ENCODE measurements at regions not wholly inside any gene's neighbourhood (a gene's known extent, or its start where the extent isn't known, plus 50 kb on each side); places are given as distances from the start of the nearest gene placed in this dataset.

DNA sequence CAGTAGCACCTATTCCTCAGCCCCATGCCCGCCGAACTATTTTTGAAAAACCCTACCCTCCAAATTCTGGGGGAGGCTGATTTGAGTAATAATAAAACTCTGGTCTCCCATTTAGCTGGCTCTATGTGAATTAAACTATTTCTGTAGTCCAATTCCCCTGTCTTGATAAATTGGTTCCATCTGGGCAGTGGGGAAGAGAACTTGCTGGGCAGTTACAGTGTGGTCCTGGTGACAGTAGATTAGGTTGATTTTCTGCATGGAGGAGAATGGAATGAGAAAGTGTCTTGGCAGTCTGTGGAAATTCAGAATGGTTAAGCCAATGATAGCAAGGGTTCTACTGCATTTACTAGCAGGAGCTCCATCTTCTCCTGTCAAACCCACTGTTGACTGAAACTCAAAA lies 95.0 kb downstream of the SPP2 start:
- TF ChIP-seq POLR2A (IDR thresholded peaks at IDR 0.05) = no peak
- TF ChIP-seq EP300 (IDR thresholded peaks at IDR 0.05) = no peak
- TF ChIP-seq, protein P1, sequence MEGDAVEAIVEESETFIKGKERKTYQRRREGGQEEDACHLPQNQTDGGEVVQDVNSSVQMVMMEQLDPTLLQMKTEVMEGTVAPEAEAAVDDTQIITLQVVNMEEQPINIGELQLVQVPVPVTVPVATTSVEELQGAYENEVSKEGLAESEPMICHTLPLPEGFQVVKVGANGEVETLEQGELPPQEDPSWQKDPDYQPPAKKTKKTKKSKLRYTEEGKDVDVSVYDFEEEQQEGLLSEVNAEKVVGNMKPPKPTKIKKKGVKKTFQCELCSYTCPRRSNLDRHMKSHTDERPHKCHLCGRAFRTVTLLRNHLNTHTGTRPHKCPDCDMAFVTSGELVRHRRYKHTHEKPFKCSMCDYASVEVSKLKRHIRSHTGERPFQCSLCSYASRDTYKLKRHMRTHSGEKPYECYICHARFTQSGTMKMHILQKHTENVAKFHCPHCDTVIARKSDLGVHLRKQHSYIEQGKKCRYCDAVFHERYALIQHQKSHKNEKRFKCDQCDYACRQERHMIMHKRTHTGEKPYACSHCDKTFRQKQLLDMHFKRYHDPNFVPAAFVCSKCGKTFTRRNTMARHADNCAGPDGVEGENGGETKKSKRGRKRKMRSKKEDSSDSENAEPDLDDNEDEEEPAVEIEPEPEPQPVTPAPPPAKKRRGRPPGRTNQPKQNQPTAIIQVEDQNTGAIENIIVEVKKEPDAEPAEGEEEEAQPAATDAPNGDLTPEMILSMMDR (IDR thresholded peaks at IDR 0.05) = no peak

DNA sequence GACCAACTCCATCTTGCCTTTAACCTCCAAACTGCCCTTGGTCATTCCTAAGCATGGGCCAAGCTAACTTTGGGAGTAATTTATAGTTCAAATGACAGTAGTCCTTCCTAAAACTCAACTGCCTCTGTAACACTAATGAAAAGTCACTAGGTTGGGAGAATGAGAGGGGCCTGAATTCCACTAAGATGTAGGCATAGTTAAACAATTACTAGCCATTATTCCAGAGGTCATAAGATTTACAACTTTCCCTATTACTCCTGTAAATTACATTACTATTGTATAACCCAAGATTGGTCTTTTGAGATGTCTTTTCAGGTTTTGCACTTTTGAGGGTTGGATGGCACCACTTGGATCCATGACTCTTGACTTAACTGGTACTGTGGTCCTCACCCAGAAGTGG lies 94.6 kb downstream of the SPP2 start:
- no peaks in the 10 kb centered on the region for H3K9me3 ChIP-seq
- peaks cover 0 to 7% (median 0%) of the 10 kb centered on the region in 4 donors for H3K4me1 ChIP-seq
- no peaks in the 10 kb centered on the region for H3K36me3 ChIP-seq
- TF ChIP-seq, protein P1 (IDR thresholded peaks at IDR 0.05) = no peak
- TF ChIP-seq POLR2A (IDR thresholded peaks at IDR 0.05) (no peak), EP300 (IDR thresholded peaks at IDR 0.05) (no peak)
- H3K27me3 ChIP-seq = no peaks in the 10 kb centered on the region
- H3K27ac ChIP-seq = no peak overlapping the region
- DNase-seq (ENCODE audit: low spot score in 2 of 2) = no peak
- no peak overlapping the region for H3K4me3 ChIP-seq

More for the DNA sequence above, 95.0 kb downstream of the SPP2 start:
- Histone ChIP-seq H3K4me1 (peaks cover 0 to 7% (median 0%) of the 10 kb centered on the region in 4 donors), H3K27ac (no peak overlapping the region), H3K27me3 (no peaks in the 10 kb centered on the region), H3K9me3 (no peaks in the 10 kb centered on the region), H3K4me3 (no peak overlapping the region), H3K36me3 (no peaks in the 10 kb centered on the region)
- DNase-seq (ENCODE audit: low spot score in 2 of 2) = no peak
- 74 to 97% methylated on average over 2 of the region's 2 CpGs for WGBS, 2 donors

DNA sequence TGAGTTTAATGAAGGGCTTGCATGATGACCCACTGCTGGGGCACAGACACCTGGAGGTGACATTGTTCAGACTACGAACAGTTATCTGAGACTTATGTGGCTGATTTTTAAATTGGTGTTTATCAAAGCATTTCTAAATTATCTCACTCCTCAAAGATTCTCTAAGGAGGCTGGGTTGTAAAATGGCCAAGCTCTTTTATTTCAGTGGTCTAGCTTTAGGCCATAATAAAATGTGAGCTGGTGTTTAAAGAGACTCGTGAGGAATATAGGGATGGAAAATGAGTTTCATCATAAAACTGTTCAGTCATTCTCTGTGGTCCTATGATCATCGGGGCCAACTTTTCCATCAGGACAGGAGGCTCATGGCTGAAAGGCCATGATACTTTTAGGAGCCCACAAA lies 93.4 kb downstream of the SPP2 start:
- Histone ChIP-seq H3K4me1 (peaks cover 0 to 7% (median 0%) of the 10 kb centered on the region in 4 donors), H3K27ac (no peak overlapping the region), H3K4me3 (no peak overlapping the region), H3K9me3 (peaks cover 0 to 5% (median 0%) of the 10 kb centered on the region in 4 donors), H3K27me3 (no peaks in the 10 kb centered on the region), H3K36me3 (no peaks in the 10 kb centered on the region)
- DNase-seq (ENCODE audit: low spot score in 2 of 2) = no peak
- WGBS, 2 donors = 61 to 71% methylated on average over 3 of the region's 3 CpGs
- TF ChIP-seq, protein P1 (IDR thresholded peaks at IDR 0.05) = no peak
- TF ChIP-seq EP300 (IDR thresholded peaks at IDR 0.05) (no peak), POLR2A (IDR thresholded peaks at IDR 0.05) (no peak)

DNA sequence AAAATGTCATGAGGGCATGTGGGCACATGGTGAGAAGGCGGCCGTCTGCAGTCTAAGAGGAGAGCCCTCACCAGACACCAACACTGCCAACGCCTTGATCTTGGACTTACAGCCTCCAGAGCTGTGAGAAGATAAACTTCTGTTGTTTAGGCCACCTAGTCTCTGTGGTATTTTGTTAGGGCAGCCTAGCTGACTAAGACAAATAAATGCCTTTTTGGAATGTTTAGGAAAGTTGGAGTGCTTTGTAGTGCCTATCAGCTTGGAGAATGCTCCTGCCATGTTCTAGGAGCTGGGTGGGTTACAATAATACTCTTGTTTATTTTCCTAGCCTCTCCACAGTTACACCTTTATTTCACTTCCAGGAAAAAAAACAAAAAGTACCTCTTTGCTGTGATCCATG lies 92.0 kb downstream of the SPP2 start:
- TF ChIP-seq, protein P1 (IDR thresholded peaks at IDR 0.05) = no peak
- no peak for TF ChIP-seq POLR2A (IDR thresholded peaks at IDR 0.05)
- no peak for TF ChIP-seq EP300 (IDR thresholded peaks at IDR 0.05)
- peaks cover 0 to 5% (median 0%) of the 10 kb centered on the region in 4 donors for H3K9me3 ChIP-seq
- H3K4me3 ChIP-seq = no peak overlapping the region
- peaks cover 0 to 7% (median 0%) of the 10 kb centered on the region in 4 donors for H3K4me1 ChIP-seq
- 93 to 98% methylated on average over 3 of the region's 3 CpGs for WGBS, 2 donors
- DNase-seq (ENCODE audit: low spot score in 2 of 2) = no peak
- no peak overlapping the region for H3K27ac ChIP-seq
- H3K27me3 ChIP-seq = no peaks in the 10 kb centered on the region
- no peaks in the 10 kb centered on the region for H3K36me3 ChIP-seq

- Histone ChIP-seq H3K9me3 (peaks cover 0 to 5% (median 0%) of the 10 kb centered on the region in 4 donors), H3K27me3 (no peaks in the 10 kb centered on the region), H3K36me3 (no peaks in the 10 kb centered on the region), H3K4me3 (no peak overlapping the region), H3K4me1 (peaks cover 0 to 6% (median 0%) of the 10 kb centered on the region in 4 donors), H3K27ac (peak overlapping the region in 2 of 4 donors; percentile 58 to 60)
- no peak for DNase-seq (ENCODE audit: low spot score in 2 of 2)
- TF ChIP-seq POLR2A (IDR thresholded peaks at IDR 0.05) (no peak), EP300 (IDR thresholded peaks at IDR 0.05) (peak in 1 of 2 donors; percentile 5)
- TF ChIP-seq, protein P1 (IDR thresholded peaks at IDR 0.05) = no peak
- 46 to 67% methylated on average over 5 of the region's 5 CpGs for WGBS, 2 donors
These were observed 89.3 kb downstream of the SPP2 start for GRCh38 chr2:234139755-234140154.
